HG02852 (cell line): ENCODE measurements at regions not wholly inside any gene's neighbourhood (a gene's known extent, or its start where the extent isn't known, plus 50 kb on each side); places are given as distances from the start of the nearest gene placed in this dataset.

ENCODE experiments used
- ATAC-seq: cut with Tn5 transposase; IDR thresholded peaks from one replicate; pipeline ENCODE4 v1.9.1; 2021; ENCODE audit warnings: mild to moderate bottlenecking, moderate library complexity; ENCODE audit not compliant: unreplicated experiment

- no peak for ATAC-seq
These were observed 53.6 kb upstream of the CCNG1 start for GRCh38 chr5:163383754-163384153.

- ATAC-seq: no peak
These were observed 52.7 kb upstream of the CCNG1 start for GRCh38 chr5:163384669-163385068.

GRCh38 chr5:163385271-163385670 lies 52.1 kb upstream of the CCNG1 start:
- ATAC-seq: no peak

- ATAC-seq: no peak
These were observed 51.6 kb upstream of the CCNG1 start for GRCh38 chr5:163385824-163386223.

- no peak for ATAC-seq
These were observed 51.0 kb upstream of the CCNG1 start for GRCh38 chr5:163386352-163386751.

- ATAC-seq: no peak
These were observed 49.6 kb upstream of the CCNG1 start for GRCh38 chr5:163387589-163388343.
